HG02678 (cell line): ENCODE measurements at regions not wholly inside any gene's neighbourhood (a gene's known extent, or its start where the extent isn't known, plus 50 kb on each side); places are given as distances from the start of the nearest gene placed in this dataset.

Experiments
- ATAC-seq: cut with Tn5 transposase; IDR thresholded peaks from one replicate; pipeline ENCODE4 v1.9.1; 2021; ENCODE audit warnings: mild to moderate bottlenecking, moderate library complexity; ENCODE audit not compliant: unreplicated experiment

DNA sequence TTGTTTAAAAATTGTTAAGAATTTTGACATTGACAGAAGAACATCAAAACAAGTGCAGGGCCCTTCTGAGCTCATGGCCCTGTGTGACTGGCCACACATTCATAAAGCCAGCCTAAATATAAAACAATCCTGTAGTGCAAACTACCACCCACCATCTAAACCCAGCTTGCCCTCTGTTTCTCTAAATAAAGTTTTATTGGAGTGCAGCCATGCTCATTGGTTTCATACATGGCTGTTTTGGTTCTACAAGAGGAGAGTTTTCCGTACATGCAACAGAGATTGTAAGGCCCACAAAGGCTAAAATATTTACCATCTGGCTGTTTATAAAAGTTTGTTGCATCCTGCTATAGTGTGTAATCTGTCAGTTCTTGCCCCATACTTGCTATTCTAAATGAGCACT lies 54.6 kb upstream of the TRIM24 start:
- no peak for ATAC-seq

- ATAC-seq = no peak
These were observed 52.3 kb upstream of the TRIM24 start for GRCh38 chr7:138407792-138408191.
